ENCODE measurements at regions not wholly inside any gene's neighbourhood (a gene's known extent, or its start where the extent isn't known, plus 50 kb on each side); places are given as distances from the start of the nearest gene placed in this dataset.

DNA sequence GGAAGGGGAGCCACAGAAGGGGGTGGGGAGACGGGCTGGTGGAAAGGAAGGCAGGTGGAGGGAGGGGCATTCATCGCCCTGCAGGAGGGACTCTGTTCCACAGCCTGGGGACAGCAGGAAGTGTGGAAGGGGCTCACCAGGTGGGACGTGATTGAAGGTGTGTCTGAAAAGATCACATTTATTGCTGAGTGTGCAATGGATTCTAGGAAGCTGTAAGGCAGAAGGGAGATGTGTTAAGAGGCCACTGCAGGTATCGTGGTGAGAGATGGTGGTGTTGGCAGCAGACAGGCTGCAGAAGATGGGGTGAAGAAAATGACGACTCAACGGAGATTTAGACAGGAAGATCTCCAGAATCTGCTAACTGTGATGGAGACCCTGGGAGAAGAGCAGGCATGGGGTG, 537.4 kb downstream of the MN1 start:
- TF ChIP-seq, protein P1, sequence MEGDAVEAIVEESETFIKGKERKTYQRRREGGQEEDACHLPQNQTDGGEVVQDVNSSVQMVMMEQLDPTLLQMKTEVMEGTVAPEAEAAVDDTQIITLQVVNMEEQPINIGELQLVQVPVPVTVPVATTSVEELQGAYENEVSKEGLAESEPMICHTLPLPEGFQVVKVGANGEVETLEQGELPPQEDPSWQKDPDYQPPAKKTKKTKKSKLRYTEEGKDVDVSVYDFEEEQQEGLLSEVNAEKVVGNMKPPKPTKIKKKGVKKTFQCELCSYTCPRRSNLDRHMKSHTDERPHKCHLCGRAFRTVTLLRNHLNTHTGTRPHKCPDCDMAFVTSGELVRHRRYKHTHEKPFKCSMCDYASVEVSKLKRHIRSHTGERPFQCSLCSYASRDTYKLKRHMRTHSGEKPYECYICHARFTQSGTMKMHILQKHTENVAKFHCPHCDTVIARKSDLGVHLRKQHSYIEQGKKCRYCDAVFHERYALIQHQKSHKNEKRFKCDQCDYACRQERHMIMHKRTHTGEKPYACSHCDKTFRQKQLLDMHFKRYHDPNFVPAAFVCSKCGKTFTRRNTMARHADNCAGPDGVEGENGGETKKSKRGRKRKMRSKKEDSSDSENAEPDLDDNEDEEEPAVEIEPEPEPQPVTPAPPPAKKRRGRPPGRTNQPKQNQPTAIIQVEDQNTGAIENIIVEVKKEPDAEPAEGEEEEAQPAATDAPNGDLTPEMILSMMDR (IDR thresholded peaks at IDR 0.05): no peak
- no peak for TF ChIP-seq POLR2A (IDR thresholded peaks at IDR 0.05)

Measured in Peyer's patch (tissue), 4 donors.